Keratinocyte (primary cell): ENCODE measurements at regions not wholly inside any gene's neighbourhood (a gene's known extent, or its start where the extent isn't known, plus 50 kb on each side); places are given as distances from the start of the nearest gene placed in this dataset.

Experiments
- DNase-seq: peaks from one replicate; pipeline ENCODE4 v3.0.0-alpha.2; 2011; ENCODE audit warnings: low read depth, missing footprints, low spot score
- FAIRE-seq: peaks from 2 replicates; lab custom pipeline; 2011; peaks lifted over from hg19 to GRCh38; lab: Jason Lieb, UNC
- H2AFZ ChIP-seq: 2 replicates; pipeline ENCODE4 v1.6.0; 2012; ENCODE audit warnings: low read length, control low read depth, inconsistent platforms; ENCODE audit not compliant: control insufficient read depth
- H3K27ac ChIP-seq: 2 replicates; pipeline ENCODE4 v1.5.1; 2011; ENCODE audit warnings: low read length; ENCODE audit not compliant: control insufficient read depth, insufficient read depth
- H3K27me3 ChIP-seq: 3 replicates; pipeline ENCODE4 v1.6.0; 2011; ENCODE audit warnings: low read length; ENCODE audit not compliant: control insufficient read depth, insufficient read depth; ENCODE audit errors: extremely low read depth
- H3K36me3 ChIP-seq, 2 experiments: 2 replicates in 1 of 2; 3 replicates in 1 of 2; pipeline ENCODE4 v1.5.1; 2011; ENCODE audit warnings: low read length in 2 of 2, mild to moderate bottlenecking in 1 of 2; ENCODE audit not compliant: control insufficient read depth in 2 of 2, insufficient read depth in 2 of 2; ENCODE audit errors: extremely low read depth in 1 of 2
- H3K4me1 ChIP-seq: 3 replicates; pipeline ENCODE4 v1.5.1; 2011; ENCODE audit warnings: low read length; ENCODE audit not compliant: control insufficient read depth, insufficient read depth; ENCODE audit errors: extremely low read depth
- H3K4me2 ChIP-seq: 3 replicates; pipeline ENCODE4 v1.6.0; 2011; ENCODE audit warnings: low read depth, low read length; ENCODE audit not compliant: control insufficient read depth, insufficient read depth; ENCODE audit errors: extremely low read depth
- H3K4me3 ChIP-seq, 3 experiments: fragments of 200-600 bp in 1 of 3; sonication (generic) in 1 of 3; 2 replicates in 2 of 3; 3 replicates in 1 of 3; pipeline ENCODE4 v1.5.1; 2011 to 2016; ENCODE audit warnings: low read length in 3 of 3, mild to moderate bottlenecking in 3 of 3, control low read depth in 2 of 3, inconsistent platforms in 1 of 3, low read depth in 1 of 3, mixed read lengths in 1 of 3, mixed run types in 1 of 3, moderate library complexity in 1 of 3; ENCODE audit not compliant: control insufficient read depth in 2 of 3, insufficient read depth in 2 of 3; ENCODE audit errors: extremely low read depth in 1 of 3
- H3K79me2 ChIP-seq: 2 replicates; pipeline ENCODE4 v1.6.0; 2012; ENCODE audit warnings: low read length; ENCODE audit not compliant: control insufficient read depth, insufficient read depth
- H3K9ac ChIP-seq: 3 replicates; pipeline ENCODE4 v1.6.0; 2011; ENCODE audit warnings: low read length; ENCODE audit not compliant: control insufficient read depth, insufficient read depth; ENCODE audit errors: extremely low read depth
- H3K9me1 ChIP-seq: 3 replicates; pipeline ENCODE4 v1.6.0; 2011; ENCODE audit warnings: low read length; ENCODE audit not compliant: control insufficient read depth, insufficient read depth; ENCODE audit errors: extremely low read depth
- H3K9me3 ChIP-seq: 2 replicates; pipeline ENCODE4 v1.5.1; 2012; ENCODE audit warnings: low read depth, low read length; ENCODE audit not compliant: control insufficient read depth
- H4K20me1 ChIP-seq: 3 replicates; pipeline ENCODE4 v1.6.0; 2011; ENCODE audit warnings: low read length; ENCODE audit not compliant: control insufficient read depth, insufficient read depth; ENCODE audit errors: extremely low read depth
- EZH2 ChIP-seq: IDR thresholded peaks from one replicate; pipeline ENCODE4 v1.6.1; 2012; ENCODE audit warnings: inconsistent platforms, mild to moderate bottlenecking, low read length, moderate library complexity
- dilution Hi-C: fragments of 300-500 bp; cut with MboI; formaldehyde crosslinking; loops from one replicate; pipeline ENCODE4 v1.7.0; 2020; ENCODE audit warnings: low sequenced_read_pairs; ENCODE audit not compliant: extremely low pct_ligation_motif_present
- TF ChIP-seq, protein P1 (sequence below), 3 experiments: IDR thresholded peaks in 1 of 3; conservative IDR thresholded peaks in 1 of 3; optimal IDR thresholded peaks in 1 of 3; 2 replicates in 2 of 3; 3 replicates in 1 of 3; pipeline versions ENCODE3 to v1.5.1; 2011; ENCODE audit warnings: low read length in 3 of 3, mild to moderate bottlenecking in 3 of 3, moderate library complexity in 2 of 3, control low read depth in 1 of 3, inconsistent platforms in 1 of 3; ENCODE audit not compliant: insufficient read depth in 2 of 3; ENCODE audit errors: extremely low read depth in 1 of 3

DNA sequence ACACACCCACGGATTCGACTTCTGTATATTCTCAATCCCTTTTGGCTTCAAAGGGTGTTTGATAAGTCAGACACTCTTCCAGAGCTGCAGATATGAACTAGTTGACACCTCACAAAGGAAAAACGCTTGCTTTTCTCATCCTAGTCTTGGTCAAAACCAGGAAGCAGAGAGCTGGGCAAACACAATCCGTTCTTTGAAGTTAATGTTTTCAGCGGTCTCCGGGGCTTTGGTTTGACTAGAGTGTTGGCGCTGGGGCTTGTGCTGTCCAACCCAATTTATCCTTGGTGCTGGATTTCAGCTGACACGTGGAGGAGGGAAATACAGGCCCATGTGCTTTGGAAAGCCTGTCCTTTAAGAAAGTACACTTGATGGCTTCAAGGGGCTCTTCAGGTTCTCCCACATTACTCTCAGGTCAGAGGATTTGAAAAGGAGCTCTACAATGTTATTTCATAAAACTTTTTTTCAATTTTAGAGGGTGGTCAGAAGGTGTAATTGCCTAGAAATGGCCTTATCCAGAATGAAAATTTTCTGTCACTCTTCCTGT lies 985.8 kb downstream of the VRK1 start:
- no peaks in the 10 kb centered on the region for H3K4me1 ChIP-seq
- no peak overlapping the region for H3K4me3 ChIP-seq
- DNase-seq (no peak), FAIRE-seq (no peak)
- no peaks in the 10 kb centered on the region for H4K20me1 ChIP-seq
- TF ChIP-seq, protein P1, sequence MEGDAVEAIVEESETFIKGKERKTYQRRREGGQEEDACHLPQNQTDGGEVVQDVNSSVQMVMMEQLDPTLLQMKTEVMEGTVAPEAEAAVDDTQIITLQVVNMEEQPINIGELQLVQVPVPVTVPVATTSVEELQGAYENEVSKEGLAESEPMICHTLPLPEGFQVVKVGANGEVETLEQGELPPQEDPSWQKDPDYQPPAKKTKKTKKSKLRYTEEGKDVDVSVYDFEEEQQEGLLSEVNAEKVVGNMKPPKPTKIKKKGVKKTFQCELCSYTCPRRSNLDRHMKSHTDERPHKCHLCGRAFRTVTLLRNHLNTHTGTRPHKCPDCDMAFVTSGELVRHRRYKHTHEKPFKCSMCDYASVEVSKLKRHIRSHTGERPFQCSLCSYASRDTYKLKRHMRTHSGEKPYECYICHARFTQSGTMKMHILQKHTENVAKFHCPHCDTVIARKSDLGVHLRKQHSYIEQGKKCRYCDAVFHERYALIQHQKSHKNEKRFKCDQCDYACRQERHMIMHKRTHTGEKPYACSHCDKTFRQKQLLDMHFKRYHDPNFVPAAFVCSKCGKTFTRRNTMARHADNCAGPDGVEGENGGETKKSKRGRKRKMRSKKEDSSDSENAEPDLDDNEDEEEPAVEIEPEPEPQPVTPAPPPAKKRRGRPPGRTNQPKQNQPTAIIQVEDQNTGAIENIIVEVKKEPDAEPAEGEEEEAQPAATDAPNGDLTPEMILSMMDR (optimal IDR thresholded peaks at IDR 0.05 in 1 of 3, IDR thresholded peaks at IDR 0.05 in 1 of 3, conservative IDR thresholded peaks at IDR 0.05 in 1 of 3; ENCODE audit: extremely low read depth in 1 of 3, insufficient read depth in 2 of 3, low read length in 3 of 3): no peak
- no peak for TF ChIP-seq EZH2
- H3K27ac ChIP-seq: no peak overlapping the region
- no peaks in the 10 kb centered on the region for H3K36me3 ChIP-seq
- H3K9me1 ChIP-seq: no peaks in the 10 kb centered on the region
- H3K4me2 ChIP-seq: no peak overlapping the region
- dilution Hi-C loops: no loop called here
- no peaks in the 10 kb centered on the region for H3K9me3 ChIP-seq
- no peaks in the 10 kb centered on the region for H3K79me2 ChIP-seq
- H3K9ac ChIP-seq: no peak overlapping the region
- no peak overlapping the region for H2AFZ ChIP-seq
- H3K27me3 ChIP-seq: no peaks in the 10 kb centered on the region

DNA sequence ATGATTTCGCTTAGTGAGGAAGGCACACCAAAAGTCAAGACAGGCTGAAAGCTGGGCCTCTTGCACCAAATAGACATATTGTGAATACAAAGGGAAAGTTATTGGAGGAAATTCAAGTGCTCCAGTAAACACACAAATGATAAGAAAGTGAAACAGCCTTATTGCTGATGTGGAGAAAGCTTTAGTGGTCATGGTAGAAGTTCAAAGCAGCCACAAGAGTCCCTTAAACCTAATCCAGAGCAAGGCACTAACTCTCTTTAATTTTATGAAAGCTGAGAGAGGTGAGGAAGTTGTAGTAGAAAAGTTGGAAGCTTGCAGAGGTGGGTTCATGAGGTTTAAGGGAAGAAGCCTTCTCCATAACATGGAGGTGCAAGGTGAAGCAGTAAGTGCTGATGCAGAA lies 988.3 kb downstream of the VRK1 start:
- Histone ChIP-seq H3K4me1 (no peaks in the 10 kb centered on the region), H3K4me3 (no peak overlapping the region), H3K79me2 (no peaks in the 10 kb centered on the region), H3K36me3 (no peaks in the 10 kb centered on the region), H3K4me2 (no peak overlapping the region), H3K27ac (no peak overlapping the region), H4K20me1 (no peaks in the 10 kb centered on the region), H3K9me1 (no peaks in the 10 kb centered on the region), H3K9ac (no peak overlapping the region), H3K9me3 (no peaks in the 10 kb centered on the region), H2AFZ (no peak overlapping the region), H3K27me3 (no peaks in the 10 kb centered on the region)
- TF ChIP-seq EZH2: no peak
- TF ChIP-seq, protein P1 (optimal IDR thresholded peaks at IDR 0.05 in 1 of 3, IDR thresholded peaks at IDR 0.05 in 1 of 3, conservative IDR thresholded peaks at IDR 0.05 in 1 of 3; ENCODE audit: extremely low read depth in 1 of 3, insufficient read depth in 2 of 3, low read length in 3 of 3): no peak
- FAIRE-seq: no peak
- no peak for DNase-seq
- dilution Hi-C loops: no loop called here
